HFF-Myc (cell line): ENCODE measurements at regions not wholly inside any gene's neighbourhood (a gene's known extent, or its start where the extent isn't known, plus 50 kb on each side); places are given as distances from the start of the nearest gene placed in this dataset.

Experiments used
- DNase-seq: peaks from one replicate; pipeline ENCODE4 v3.0.0-alpha.2; 2011; ENCODE audit warnings: low read depth; ENCODE audit errors: extremely low read depth
- H3K4me3 ChIP-seq: replicated peaks from 2 replicates; pipeline ENCODE4 v1.5.1; 2011; ENCODE audit warnings: low read depth, mild to moderate bottlenecking, control low read depth, low read length
- CTCF ChIP-seq: IDR thresholded peaks from 2 replicates; pipeline ENCODE4 v1.5.1; 2012; ENCODE audit warnings: mild to moderate bottlenecking, low read depth, low read length, control low read depth; ENCODE audit errors: missing control alignments

GRCh38 chr6:25010902-25011625, 75.3 kb upstream of the RIPOR2 start:
- no peak for TF ChIP-seq CTCF
- no peak for DNase-seq

GRCh38 chr6:25012657-25013056, 76.9 kb upstream of the RIPOR2 start:
- TF ChIP-seq CTCF: no peak
- no peak overlapping the region for H3K4me3 ChIP-seq
- DNase-seq: peak; percentile 53

More at GRCh38 chr6:25010902-25011625, 75.3 kb upstream of the RIPOR2 start:
- H3K4me3 ChIP-seq: no peak overlapping the region

GRCh38 chr6:25013246-25013645, 77.5 kb upstream of the RIPOR2 start:
- DNase-seq: no peak
- TF ChIP-seq CTCF: peak; percentile 33
- no peak overlapping the region for H3K4me3 ChIP-seq

- no peak for DNase-seq
- no peak overlapping the region for H3K4me3 ChIP-seq
- TF ChIP-seq CTCF: no peak
These were observed 78.6 kb upstream of the RIPOR2 start for GRCh38 chr6:25014369-25014768.

GRCh38 chr6:25014791-25015560, 79.2 kb upstream of the RIPOR2 start:
- TF ChIP-seq CTCF: no peak
- H3K4me3 ChIP-seq: no peak overlapping the region
- peak; percentile 50 for DNase-seq

GRCh38 chr6:25016014-25016720, 80.4 kb upstream of the RIPOR2 start:
- no peak for DNase-seq
- no peak for TF ChIP-seq CTCF
- H3K4me3 ChIP-seq: no peak overlapping the region
